ENCODE measurements at regions not wholly inside any gene's neighbourhood (a gene's known extent, or its start where the extent isn't known, plus 50 kb on each side); places are given as distances from the start of the nearest gene placed in this dataset.

- in situ Hi-C loops (cut with HindIII; ENCODE audit: low pct_unique_long_range_greater_than_20kb, low sequenced_read_pairs) = no loop called here
- no TSS peak for BruUV-seq (replicated peaks)
- POLR2A ChIA-PET = no interaction called here
- no peak overlapping the region for H3K4me3 ChIP-seq (ENCODE audit: low read depth in 2 of 2, low read length in 2 of 2)
- H3K9me3 ChIP-seq (ENCODE audit: control insufficient read depth, insufficient read depth, low read depth, low read length) = no peaks in the 10 kb centered on the region
- intact Hi-C loops (cut with micrococcal nuclease; ENCODE audit: unreplicated experiment) = no loop called here
- no peaks in the 10 kb centered on the region for H3K4me1 ChIP-seq (ENCODE audit: control insufficient read depth, insufficient read depth, low read length)
- DNase-seq (ENCODE audit: low read depth, low spot score) (no peak), ATAC-seq (no peak)
- H3K27ac ChIP-seq (ENCODE audit: low read length) = no peak overlapping the region
- H3K27me3 ChIP-seq (ENCODE audit: control insufficient read depth, insufficient read depth, low read length) = no peaks in the 10 kb centered on the region
- H3K36me3 ChIP-seq (ENCODE audit: control insufficient read depth, insufficient read depth, low read length) = no peaks in the 10 kb centered on the region
- CTCF ChIA-PET = no interaction called here
- TF ChIP-seq POLR2AphosphoS5 (IDR thresholded peaks at IDR 0.05; ENCODE audit: low read depth, low read length) = no peak
- TF ChIP-seq, protein P1, sequence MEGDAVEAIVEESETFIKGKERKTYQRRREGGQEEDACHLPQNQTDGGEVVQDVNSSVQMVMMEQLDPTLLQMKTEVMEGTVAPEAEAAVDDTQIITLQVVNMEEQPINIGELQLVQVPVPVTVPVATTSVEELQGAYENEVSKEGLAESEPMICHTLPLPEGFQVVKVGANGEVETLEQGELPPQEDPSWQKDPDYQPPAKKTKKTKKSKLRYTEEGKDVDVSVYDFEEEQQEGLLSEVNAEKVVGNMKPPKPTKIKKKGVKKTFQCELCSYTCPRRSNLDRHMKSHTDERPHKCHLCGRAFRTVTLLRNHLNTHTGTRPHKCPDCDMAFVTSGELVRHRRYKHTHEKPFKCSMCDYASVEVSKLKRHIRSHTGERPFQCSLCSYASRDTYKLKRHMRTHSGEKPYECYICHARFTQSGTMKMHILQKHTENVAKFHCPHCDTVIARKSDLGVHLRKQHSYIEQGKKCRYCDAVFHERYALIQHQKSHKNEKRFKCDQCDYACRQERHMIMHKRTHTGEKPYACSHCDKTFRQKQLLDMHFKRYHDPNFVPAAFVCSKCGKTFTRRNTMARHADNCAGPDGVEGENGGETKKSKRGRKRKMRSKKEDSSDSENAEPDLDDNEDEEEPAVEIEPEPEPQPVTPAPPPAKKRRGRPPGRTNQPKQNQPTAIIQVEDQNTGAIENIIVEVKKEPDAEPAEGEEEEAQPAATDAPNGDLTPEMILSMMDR (IDR thresholded peaks at IDR 0.05) = no peak
- no peak for TF ChIP-seq REST (IDR thresholded peaks at IDR 0.05; ENCODE audit: insufficient read depth in 1 of 2, low read depth in 2 of 2, low read length in 1 of 2)
- no peak for TF ChIP-seq SIN3A (IDR thresholded peaks at IDR 0.05; ENCODE audit: borderline replicate concordance, insufficient read depth, low read depth, low read length)
- TF ChIP-seq TCF7L2 (IDR thresholded peaks at IDR 0.05; ENCODE audit: low read depth, low read length) = no peak
Measured at GRCh38 chr2:23183733-23184132, 201.2 kb upstream of the KLHL29 start.

DNA sequence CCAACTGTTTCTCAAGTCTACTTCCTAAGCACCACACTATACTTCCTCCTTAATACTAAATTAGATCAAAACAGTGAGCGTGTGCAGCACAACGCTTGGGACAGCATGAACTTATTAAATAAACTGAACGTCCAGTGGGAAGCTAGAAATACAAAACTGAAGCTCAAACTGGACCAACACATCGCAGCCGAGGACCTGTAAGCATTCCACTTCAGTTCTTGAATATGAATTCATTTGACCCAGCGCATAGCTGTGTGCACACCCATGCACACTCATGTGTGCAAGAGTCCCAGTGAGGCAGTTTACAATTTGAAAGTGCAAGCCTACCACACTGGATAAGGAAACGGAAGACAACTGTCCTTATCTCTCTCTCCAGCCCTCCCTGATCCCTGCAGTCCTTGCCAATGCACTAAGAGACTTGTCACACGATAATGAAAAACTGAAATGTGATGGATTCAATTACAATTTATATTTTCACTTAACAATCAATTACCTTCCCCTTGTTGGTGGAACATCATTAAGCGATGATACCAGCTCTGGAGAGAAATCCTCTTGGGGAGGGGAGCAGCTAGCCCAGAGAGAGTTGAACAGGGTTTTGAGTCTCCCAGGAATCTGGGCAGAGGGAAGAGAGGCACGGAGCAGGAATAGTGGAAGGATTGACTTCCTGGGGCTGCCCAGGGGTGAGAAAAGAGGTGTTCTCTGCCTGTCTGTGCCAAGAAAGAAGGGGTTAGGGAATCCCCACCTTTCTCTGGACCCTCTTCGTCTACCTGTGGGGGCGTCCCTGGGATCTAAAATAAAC lies 186.5 kb upstream of the KLHL29 start:
- BruUV-seq (replicated peaks) = no TSS peak
- no peaks in the 10 kb centered on the region for H3K9me3 ChIP-seq (ENCODE audit: control insufficient read depth, insufficient read depth, low read depth, low read length)
- TF ChIP-seq REST (IDR thresholded peaks at IDR 0.05; ENCODE audit: insufficient read depth in 1 of 2, low read depth in 2 of 2, low read length in 1 of 2) (no peak), TCF7L2 (IDR thresholded peaks at IDR 0.05; ENCODE audit: low read depth, low read length) (no peak), POLR2AphosphoS5 (IDR thresholded peaks at IDR 0.05; ENCODE audit: low read depth, low read length) (no peak), SIN3A (IDR thresholded peaks at IDR 0.05; ENCODE audit: borderline replicate concordance, insufficient read depth, low read depth, low read length) (no peak)
- TF ChIP-seq, protein P1 (IDR thresholded peaks at IDR 0.05) = no peak
- ATAC-seq = no peak
- peaks cover 6% of the 10 kb centered on the region for H3K27me3 ChIP-seq (ENCODE audit: control insufficient read depth, insufficient read depth, low read length)
- no peaks in the 10 kb centered on the region for H3K36me3 ChIP-seq (ENCODE audit: control insufficient read depth, insufficient read depth, low read length)
- ChIA-PET CTCF (no interaction called here), POLR2A (no interaction called here)
- DNase-seq (ENCODE audit: low read depth, low spot score) = no peak
- no peaks in the 10 kb centered on the region for H3K4me1 ChIP-seq (ENCODE audit: control insufficient read depth, insufficient read depth, low read length)
- H3K4me3 ChIP-seq (ENCODE audit: low read depth in 2 of 2, low read length in 2 of 2) = no peak overlapping the region
- H3K27ac ChIP-seq (ENCODE audit: low read length) = no peak overlapping the region
- in situ Hi-C loops (cut with HindIII; ENCODE audit: low pct_unique_long_range_greater_than_20kb, low sequenced_read_pairs) (no loop called here), intact Hi-C loops (cut with micrococcal nuclease; ENCODE audit: unreplicated experiment) (loop anchor here (10.0 kb wide), 1 partner anchor 156 kb away; no protein-coding TSS in a partner anchor)

Data from Panc1 (cell line).